ENCODE measurements at regions not wholly inside any gene's neighbourhood (a gene's known extent, or its start where the extent isn't known, plus 50 kb on each side); places are given as distances from the start of the nearest gene placed in this dataset.

- no peak overlapping the region for H3K27ac ChIP-seq (ENCODE audit: low read length)
- no peaks in the 10 kb centered on the region for H3K4me1 ChIP-seq (ENCODE audit: control insufficient read depth, insufficient read depth, low read length)
- H3K9me3 Mint-ChIP-seq: peaks cover 3 to 4% of the 10 kb centered on the region in 2 donors
- H3K9me3 ChIP-seq (ENCODE audit: control insufficient read depth, insufficient read depth, low read length): no peaks in the 10 kb centered on the region
- no peaks in the 10 kb centered on the region for H3K36me3 Mint-ChIP-seq
- H3K4me3 ChIP-seq (ENCODE audit: low read length): no peak overlapping the region
- DNase-seq: peak in 1 of 2 donors; percentile 81
- no peak for ATAC-seq
- H3K4me1 Mint-ChIP-seq: peaks cover 15 to 20% of the 10 kb centered on the region in 2 donors
- H3K27ac Mint-ChIP-seq: no peak overlapping the region
- no peaks in the 10 kb centered on the region for H3K36me3 ChIP-seq (ENCODE audit: control insufficient read depth, insufficient read depth, low read length)
- no peaks in the 10 kb centered on the region for H3K27me3 Mint-ChIP-seq (ENCODE audit: low read depth in 2 of 2)
- TF ChIP-seq, protein P1, sequence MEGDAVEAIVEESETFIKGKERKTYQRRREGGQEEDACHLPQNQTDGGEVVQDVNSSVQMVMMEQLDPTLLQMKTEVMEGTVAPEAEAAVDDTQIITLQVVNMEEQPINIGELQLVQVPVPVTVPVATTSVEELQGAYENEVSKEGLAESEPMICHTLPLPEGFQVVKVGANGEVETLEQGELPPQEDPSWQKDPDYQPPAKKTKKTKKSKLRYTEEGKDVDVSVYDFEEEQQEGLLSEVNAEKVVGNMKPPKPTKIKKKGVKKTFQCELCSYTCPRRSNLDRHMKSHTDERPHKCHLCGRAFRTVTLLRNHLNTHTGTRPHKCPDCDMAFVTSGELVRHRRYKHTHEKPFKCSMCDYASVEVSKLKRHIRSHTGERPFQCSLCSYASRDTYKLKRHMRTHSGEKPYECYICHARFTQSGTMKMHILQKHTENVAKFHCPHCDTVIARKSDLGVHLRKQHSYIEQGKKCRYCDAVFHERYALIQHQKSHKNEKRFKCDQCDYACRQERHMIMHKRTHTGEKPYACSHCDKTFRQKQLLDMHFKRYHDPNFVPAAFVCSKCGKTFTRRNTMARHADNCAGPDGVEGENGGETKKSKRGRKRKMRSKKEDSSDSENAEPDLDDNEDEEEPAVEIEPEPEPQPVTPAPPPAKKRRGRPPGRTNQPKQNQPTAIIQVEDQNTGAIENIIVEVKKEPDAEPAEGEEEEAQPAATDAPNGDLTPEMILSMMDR (IDR thresholded peaks at IDR 0.05): no peak
- H3K4me3 Mint-ChIP-seq: no peak overlapping the region
- intact Hi-C loops (cut with micrococcal nuclease): no loop called here
- WGBS (ENCODE audit: insufficient coverage): 64% methylated on average over 2 of the region's 2 CpGs
- H3K27me3 ChIP-seq (ENCODE audit: control insufficient read depth, insufficient read depth, low read length): no peaks in the 10 kb centered on the region
Observed at GRCh38 chr1:194056169-194056568, 869.8 kb upstream of the B3GALT2 start.

DNA sequence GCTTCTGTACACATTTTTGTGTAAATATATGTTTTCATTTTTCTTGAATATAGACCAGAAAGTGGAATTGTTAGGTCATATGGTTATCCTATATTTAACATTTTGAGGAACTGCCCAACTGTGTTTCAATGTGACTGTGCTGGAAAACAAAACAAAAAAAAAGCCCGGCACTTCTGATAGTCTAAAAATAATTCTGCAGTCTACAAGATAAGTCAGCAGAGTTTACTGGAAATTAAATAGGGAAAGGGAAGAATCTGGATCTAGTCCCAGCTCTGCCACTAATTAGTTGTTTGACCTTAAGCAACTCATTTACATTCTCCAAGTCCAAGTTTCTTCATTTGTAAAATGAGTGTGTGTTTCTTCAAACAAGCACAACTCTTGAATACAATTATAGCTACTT is 869.1 kb upstream of the B3GALT2 start:
- H3K4me1 Mint-ChIP-seq: peaks cover 14 to 17% of the 10 kb centered on the region in 2 donors
- ATAC-seq (no peak), DNase-seq (no peak)
- no peaks in the 10 kb centered on the region for H3K9me3 ChIP-seq (ENCODE audit: control insufficient read depth, insufficient read depth, low read length)
- no peaks in the 10 kb centered on the region for H3K4me1 ChIP-seq (ENCODE audit: control insufficient read depth, insufficient read depth, low read length)
- no peaks in the 10 kb centered on the region for H3K27me3 Mint-ChIP-seq (ENCODE audit: low read depth in 2 of 2)
- H3K27ac ChIP-seq (ENCODE audit: low read length): no peak overlapping the region
- TF ChIP-seq, protein P1 (IDR thresholded peaks at IDR 0.05): no peak
- no peak overlapping the region for H3K4me3 Mint-ChIP-seq
- H3K27me3 ChIP-seq (ENCODE audit: control insufficient read depth, insufficient read depth, low read length): no peaks in the 10 kb centered on the region
- H3K36me3 ChIP-seq (ENCODE audit: control insufficient read depth, insufficient read depth, low read length): no peaks in the 10 kb centered on the region
- peaks cover 3 to 4% of the 10 kb centered on the region in 2 donors for H3K9me3 Mint-ChIP-seq
- no peaks in the 10 kb centered on the region for H3K36me3 Mint-ChIP-seq
- no peak overlapping the region for H3K27ac Mint-ChIP-seq
- H3K4me3 ChIP-seq (ENCODE audit: low read length): no peak overlapping the region
- WGBS (ENCODE audit: insufficient coverage): 63% methylated on average over 1 of the region's 1 CpG
- intact Hi-C loops (cut with micrococcal nuclease): no loop called here

- TF ChIP-seq, protein P1 (IDR thresholded peaks at IDR 0.05): no peak
- Histone ChIP-seq H3K4me1 (ENCODE audit: control insufficient read depth, insufficient read depth, low read length) (no peaks in the 10 kb centered on the region), H3K36me3 (ENCODE audit: control insufficient read depth, insufficient read depth, low read length) (no peaks in the 10 kb centered on the region), H3K27ac (ENCODE audit: low read length) (peak overlapping the region; percentile 18), H3K9me3 (ENCODE audit: control insufficient read depth, insufficient read depth, low read length) (no peaks in the 10 kb centered on the region), H3K4me3 (ENCODE audit: low read length) (no peak overlapping the region), H3K27me3 (ENCODE audit: control insufficient read depth, insufficient read depth, low read length) (no peaks in the 10 kb centered on the region)
- Mint-ChIP-seq H3K27me3 (ENCODE audit: low read depth in 2 of 2) (no peaks in the 10 kb centered on the region), H3K9me3 (peaks cover 0 to 2% of the 10 kb centered on the region in 2 donors), H3K27ac (no peak overlapping the region), H3K4me3 (no peak overlapping the region), H3K36me3 (no peaks in the 10 kb centered on the region), H3K4me1 (peaks cover 9 to 10% of the 10 kb centered on the region in 2 donors)
- 83% methylated on average over 2 of the region's 2 CpGs for WGBS (ENCODE audit: insufficient coverage)
- ATAC-seq (no peak), DNase-seq (peak in 1 of 2 donors; percentile 27)
- intact Hi-C loops (cut with micrococcal nuclease): no loop called here
Observed at GRCh38 chr1:194052514-194053338, 866.3 kb upstream of the B3GALT2 start.

Measured in natural killer cell (primary cell).